GM10266 (cell line): ENCODE measurements at regions not wholly inside any gene's neighbourhood (a gene's known extent, or its start where the extent isn't known, plus 50 kb on each side); places are given as distances from the start of the nearest gene placed in this dataset.
A peak's percentile ranks its signal among the peaks of the same experiment; 100 is the strongest.

Experiments
- DNase-seq: peaks from one replicate; pipeline ENCODE4 v3.0.0; 2012; ENCODE audit errors: extremely low spot score
- CTCF ChIP-seq: IDR thresholded peaks from 2 replicates; pipeline ENCODE4 v1.5.1; 2012; ENCODE audit warnings: mild to moderate bottlenecking, low read depth; ENCODE audit not compliant: control insufficient read depth, insufficient read depth; ENCODE audit errors: missing control alignments

- no peak for DNase-seq
- TF ChIP-seq CTCF: no peak
Observed at GRCh38 chr11:8340296-8340695, 76.6 kb upstream of the LMO1 start.

- no peak for DNase-seq
Observed at GRCh38 chr11:8339592-8340022, 75.9 kb upstream of the LMO1 start.

GRCh38 chr11:8338138-8338537, 74.5 kb upstream of the LMO1 start:
- TF ChIP-seq CTCF: peak; percentile 66
- peak; percentile 84 for DNase-seq

More at GRCh38 chr11:8339592-8340022, 75.9 kb upstream of the LMO1 start:
- no peak for TF ChIP-seq CTCF

GRCh38 chr11:8337130-8337795, 73.6 kb upstream of the LMO1 start:
- TF ChIP-seq CTCF: no peak
- no peak for DNase-seq

- TF ChIP-seq CTCF: no peak
- no peak for DNase-seq
Observed at GRCh38 chr11:8336356-8337129, 72.9 kb upstream of the LMO1 start.

GRCh38 chr11:8335683-8336082, 72.0 kb upstream of the LMO1 start:
- DNase-seq: no peak
- TF ChIP-seq CTCF: no peak

- TF ChIP-seq CTCF: no peak
- no peak for DNase-seq
Observed at GRCh38 chr11:8335186-8335585, 71.5 kb upstream of the LMO1 start.
